H1 (cell line): ENCODE measurements at regions not wholly inside any gene's neighbourhood (a gene's known extent, or its start where the extent isn't known, plus 50 kb on each side); places are given as distances from the start of the nearest gene placed in this dataset.

Source experiments
- CTCF ChIA-PET: fragments of 300-600 bp; sonication (Branson Sonifier 250); formaldehyde crosslinking; loops from one replicate; lab custom pipeline; 2021; ENCODE audit not compliant: partially characterized antibody; lab: Charles Lee
- POLR2A ChIA-PET: fragments of 300-600 bp; sonication (Branson Sonifier 250); formaldehyde crosslinking; loops from one replicate; lab custom pipeline; 2021; ENCODE audit warnings: inconsistent platforms; ENCODE audit not compliant: partially characterized antibody; lab: Charles Lee
- DNase-seq, 2 experiments: peaks; one replicate each; pipeline versions ENCODE4 v3.0.0 to v3.0.0-alpha.2; 2010 to 2022; ENCODE audit warnings: low spot score in 2 of 2, low read depth in 1 of 2, mixed read lengths in 1 of 2
- FAIRE-seq: peaks from 2 replicates; lab custom pipeline; 2011; peaks lifted over from hg19 to GRCh38; lab: Jason Lieb, UNC
- H2AFZ ChIP-seq: 2 replicates; pipeline ENCODE4 v1.8.1; 2012; ENCODE audit warnings: low read length, inconsistent platforms
- H2AK5ac ChIP-seq: 2 replicates; pipeline ENCODE4 v1.6.1; 2013; ENCODE audit warnings: low read depth, low read length
- H2BK120ac ChIP-seq: replicated peaks from 2 replicates; pipeline ENCODE3; 2013; ENCODE audit warnings: low read depth, low read length, inconsistent platforms
- H2BK12ac ChIP-seq: 2 replicates; pipeline ENCODE4 v1.6.1; 2013; ENCODE audit warnings: low read depth, low read length
- H2BK15ac ChIP-seq: 2 replicates; pipeline ENCODE4 v1.6.1; 2013; ENCODE audit warnings: low read length
- H2BK20ac ChIP-seq: 2 replicates; pipeline ENCODE4 v1.6.1; 2013; ENCODE audit warnings: low read length
- H2BK5ac ChIP-seq: 2 replicates; pipeline ENCODE4 v1.6.1; 2013; ENCODE audit warnings: low read depth, low read length
- H3K14ac ChIP-seq: 2 replicates; pipeline ENCODE4 v1.6.1; 2013; ENCODE audit warnings: inconsistent platforms; ENCODE audit not compliant: insufficient read length
- H3K18ac ChIP-seq: 2 replicates; pipeline ENCODE4 v1.6.1; 2013; ENCODE audit warnings: low read length; ENCODE audit errors: extremely low read depth
- H3K23ac ChIP-seq: 2 replicates; pipeline ENCODE4 v1.6.1; 2013; ENCODE audit warnings: inconsistent platforms; ENCODE audit not compliant: insufficient read length
- H3K23me2 ChIP-seq: 2 replicates; pipeline ENCODE4 v1.6.1; 2013; ENCODE audit warnings: low read depth, low read length
- H3K27ac ChIP-seq: 2 replicates; pipeline ENCODE4 v1.6.1; 2011; ENCODE audit warnings: low read depth, low read length, inconsistent platforms
- H3K27me3 ChIP-seq, 4 experiments: replicated peaks in 1 of 4; 1 replicate in 1 of 4; 2 replicates in 3 of 4; pipeline versions ENCODE4 v1.6.1 to v1.8.1; 2011 to 2013; ENCODE audit warnings: low read length in 3 of 4, mild to moderate bottlenecking in 3 of 4, inconsistent platforms in 2 of 4, mixed read lengths in 2 of 4, moderate library complexity in 1 of 4; ENCODE audit not compliant: control insufficient read depth in 3 of 4, insufficient read depth in 3 of 4; ENCODE audit errors: extremely low read depth in 1 of 4
- H3K36me3 ChIP-seq, 4 experiments: 2 replicates each; pipeline versions ENCODE4 v1.6.1 to v1.8.1; 2011 to 2013; ENCODE audit warnings: mild to moderate bottlenecking in 4 of 4, low read length in 3 of 4, moderate library complexity in 2 of 4, control low read depth in 1 of 4, inconsistent platforms in 1 of 4; ENCODE audit not compliant: insufficient read depth in 4 of 4, control insufficient read depth in 2 of 4
- H3K4ac ChIP-seq: replicated peaks from 2 replicates; pipeline ENCODE3; 2013; ENCODE audit warnings: low read length, low read depth, mixed read lengths, inconsistent platforms; ENCODE audit not compliant: insufficient read length
- H3K4me1 ChIP-seq, 4 experiments: replicated peaks in 1 of 4; 1 replicate in 1 of 4; 2 replicates in 3 of 4; pipeline versions ENCODE4 v1.6.1 to v1.8.1; 2011 to 2013; ENCODE audit warnings: low read length in 3 of 4, inconsistent platforms in 2 of 4, mixed read lengths in 1 of 4; ENCODE audit not compliant: insufficient read depth in 4 of 4, control insufficient read depth in 3 of 4
- H3K4me2 ChIP-seq, 2 experiments: 2 replicates each; pipeline versions ENCODE4 v1.6.1 to v1.8.1; 2011 to 2013; ENCODE audit warnings: low read depth in 2 of 2, low read length in 2 of 2, control low read depth in 1 of 2, inconsistent platforms in 1 of 2, mild to moderate bottlenecking in 1 of 2; ENCODE audit not compliant: insufficient read depth in 1 of 2
- H3K4me3 ChIP-seq, 4 experiments: fragments of 200-600, 300-600 bp in 1 of 4; sonication (generic), shearing (Covaris generic), sonication (Bioruptor Twin) in 1 of 4; 2 replicates each; pipeline versions ENCODE4 v1.5.1 to v1.8.1; 2011 to 2016; ENCODE audit warnings: low read length in 4 of 4, low read depth in 3 of 4, control low read depth in 2 of 4, inconsistent platforms in 2 of 4, mild to moderate bottlenecking in 2 of 4, mixed read lengths in 1 of 4, moderate library complexity in 1 of 4; ENCODE audit not compliant: insufficient read depth in 2 of 4; ENCODE audit errors: extremely low read depth in 1 of 4
- H3K56ac ChIP-seq: replicated peaks from 2 replicates; pipeline ENCODE3; 2013; ENCODE audit warnings: low read depth, mild to moderate bottlenecking, mixed read lengths, low read length, inconsistent platforms; ENCODE audit not compliant: insufficient read length
- H3K79me1 ChIP-seq: 2 replicates; pipeline ENCODE4 v1.6.1; 2013; ENCODE audit warnings: low read depth, low read length, control low read depth
- H3K79me2 ChIP-seq, 2 experiments: 2 replicates each; pipeline versions ENCODE4 v1.6.1 to v1.8.1; 2012 to 2013; ENCODE audit warnings: low read length in 2 of 2, mild to moderate bottlenecking in 2 of 2, inconsistent platforms in 1 of 2; ENCODE audit not compliant: insufficient read depth in 2 of 2, control insufficient read depth in 1 of 2
- H3K9ac ChIP-seq, 4 experiments: replicated peaks in 1 of 4; 1 replicate in 1 of 4; 2 replicates in 3 of 4; pipeline versions ENCODE4 v1.6.1 to v1.8.1; 2011 to 2013; ENCODE audit warnings: low read depth in 3 of 4, low read length in 3 of 4, control low read depth in 2 of 4, mild to moderate bottlenecking in 2 of 4, moderate library complexity in 2 of 4, inconsistent platforms in 1 of 4; ENCODE audit errors: extremely low read depth in 1 of 4
- H3K9me3 ChIP-seq, 2 experiments: 2 replicates each; pipeline versions ENCODE4 v1.6.1 to v1.8.1; 2012 to 2013; ENCODE audit warnings: mild to moderate bottlenecking in 2 of 2, moderate library complexity in 2 of 2, control low read depth in 1 of 2, inconsistent platforms in 1 of 2, low read depth in 1 of 2, low read length in 1 of 2, mixed read lengths in 1 of 2; ENCODE audit not compliant: insufficient read depth in 2 of 2
- H4K20me1 ChIP-seq, 2 experiments: replicated peaks in 1 of 2; 2 replicates each; pipeline versions ENCODE3 to v1.8.1; 2011 to 2013; ENCODE audit warnings: inconsistent platforms in 2 of 2, low read length in 2 of 2, mild to moderate bottlenecking in 1 of 2; ENCODE audit not compliant: insufficient read depth in 2 of 2, control insufficient read depth in 1 of 2
- H4K5ac ChIP-seq: 2 replicates; pipeline ENCODE4 v1.6.1; 2013; ENCODE audit warnings: low read length, low read depth, mixed read lengths, inconsistent platforms; ENCODE audit not compliant: insufficient read length
- H4K8ac ChIP-seq: 2 replicates; pipeline ENCODE4 v1.8.0; 2013; ENCODE audit warnings: mild to moderate bottlenecking, moderate library complexity, low read length, inconsistent platforms; ENCODE audit not compliant: insufficient read depth; ENCODE audit errors: extremely low read depth
- H4K91ac ChIP-seq: replicated peaks from 2 replicates; pipeline ENCODE3; 2013; ENCODE audit warnings: low read length, mixed read lengths, inconsistent platforms; ENCODE audit not compliant: insufficient read length
- BCL11A ChIP-seq, 2 experiments: IDR thresholded peaks; one replicate each; pipeline ENCODE4 v1.6.1; 2011; ENCODE audit warnings: low read depth in 2 of 2, low read length in 2 of 2, mild to moderate bottlenecking in 2 of 2
- CHD1 ChIP-seq: IDR thresholded peaks from 2 replicates; pipeline ENCODE4 v1.6.1; 2012; ENCODE audit warnings: low read depth, low read length, improper control_type of control experiment
- CREB1 ChIP-seq: IDR thresholded peaks from 2 replicates; pipeline ENCODE4 v1.6.1; 2012; ENCODE audit warnings: inconsistent platforms
- E2F6 ChIP-seq: IDR thresholded peaks from 2 replicates; pipeline ENCODE4 v1.6.1; 2012; ENCODE audit warnings: inconsistent platforms
- EGR1 ChIP-seq: IDR thresholded peaks from 2 replicates; pipeline ENCODE4 v1.6.1; 2011; ENCODE audit warnings: low read depth, low read length, borderline replicate concordance
- HDAC6 ChIP-seq: IDR thresholded peaks from one replicate; pipeline ENCODE4 v1.7.1; 2012; ENCODE audit warnings: low read depth, mild to moderate bottlenecking, inconsistent platforms, low read length, moderate library complexity
- MAX ChIP-seq: IDR thresholded peaks from 2 replicates; pipeline ENCODE4 v1.6.1; 2012; ENCODE audit warnings: inconsistent platforms
- POU5F1 ChIP-seq: IDR thresholded peaks from 2 replicates; pipeline ENCODE4 v1.6.1; 2011; ENCODE audit warnings: low read depth, mild to moderate bottlenecking, low read length, moderate library complexity
- RBBP5 ChIP-seq: IDR thresholded peaks from 2 replicates; pipeline ENCODE4 v1.7.1; 2012; ENCODE audit warnings: low read depth, mild to moderate bottlenecking, inconsistent platforms, low read length, moderate library complexity, borderline replicate concordance
- SP2 ChIP-seq: IDR thresholded peaks from 2 replicates; pipeline ENCODE4 v1.6.1; 2012; ENCODE audit warnings: mild to moderate bottlenecking, low read length, inconsistent platforms
- SUZ12 ChIP-seq: fragments of 200-600 bp; sonication (generic); IDR thresholded peaks from 2 replicates; pipeline ENCODE4 v1.6.1; 2012; ENCODE audit warnings: mild to moderate bottlenecking, inconsistent platforms, low read length, moderate library complexity, mixed read lengths
- TBP ChIP-seq: IDR thresholded peaks from 2 replicates; pipeline ENCODE4 v1.6.1; 2011; ENCODE audit warnings: low read depth, low read length, improper control_type of control experiment
- WGBS, 2 experiments: shearing (Covaris generic) in 1 of 2; methylation state at CpG; one replicate each; pipeline versions ENCODE4 v1.1.6 to v1.1.7; 2013 to 2015; ENCODE audit warnings: low lambda C conversion rate in 2 of 2, mixed read lengths in 2 of 2, inconsistent platforms in 1 of 2, low coverage in 1 of 2, missing lambda C conversion rate in 1 of 2; ENCODE audit not compliant: insufficient replicate concordance in 2 of 2, insufficient coverage in 1 of 2, insufficient read length in 1 of 2; ENCODE audit errors: extremely low coverage in 1 of 2, missing lambda C conversion rate in 1 of 2; 5-methylcytosine and 5-hydroxymethylcytosine counted together

GRCh38 chr5:112686675-112687074, 51.0 kb upstream of the APC start:
- H4K5ac ChIP-seq: no peak overlapping the region
- DNase-seq: no peak
- peaks cover 0 to 1% (median 0%) of the 10 kb centered on the region in 4 experiments; a peak in 2 of 7 replicates for H3K27me3 ChIP-seq
- no peaks in the 10 kb centered on the region for H3K23me2 ChIP-seq
- H3K9me3 ChIP-seq: peaks cover 0 to 4% of the 10 kb centered on the region in 2 experiments; a peak in 1 of 4 replicates
- no peak overlapping the region for H3K23ac ChIP-seq
- H4K91ac ChIP-seq: no peak overlapping the region
- H2BK5ac ChIP-seq: no peak overlapping the region
- H3K27ac ChIP-seq: no peak overlapping the region
- H2AFZ ChIP-seq: peak overlapping the region; percentile 46; the same call in 1 of the 2 replicates
- no peak overlapping the region for H3K4me2 ChIP-seq
- H3K79me2 ChIP-seq: no peaks in the 10 kb centered on the region
- H4K20me1 ChIP-seq: no peaks in the 10 kb centered on the region
- H3K36me3 ChIP-seq: no peaks in the 10 kb centered on the region
- ChIA-PET CTCF (interaction anchor here (0.7 to 8.9 kb wide), 3 partner anchors 71 to 236 kb away, joined by 3 to 111 read pairs (median 61); no protein-coding TSS in a partner anchor), POLR2A (no interaction called here)
- H2BK20ac ChIP-seq: no peak overlapping the region
- no peak overlapping the region for H3K56ac ChIP-seq
- H3K4me1 ChIP-seq: peaks cover 0 to 4% (median 0%) of the 10 kb centered on the region in 4 experiments; a peak in 2 of 7 replicates
- TF ChIP-seq TBP (no peak), E2F6 (no peak), CHD1 (no peak), SUZ12 (no peak), BCL11A (IDR thresholded peaks at IDR 0.05; ENCODE audit: low read depth in 2 of 2, low read length in 2 of 2) (no peak), HDAC6 (no peak), SP2 (no peak), RBBP5 (no peak), POU5F1 (no peak), CREB1 (no peak), MAX (no peak), EGR1 (no peak)
- no peak overlapping the region for H2BK15ac ChIP-seq
- H3K4ac ChIP-seq: no peak overlapping the region
- no peak overlapping the region for H3K14ac ChIP-seq
- H3K9ac ChIP-seq: no peak overlapping the region
- no peak overlapping the region; the same call in 1 of the 2 replicates for H2BK12ac ChIP-seq
- H4K8ac ChIP-seq: no peak overlapping the region
- no peak overlapping the region; the same call in 1 of the 2 replicates for H3K18ac ChIP-seq
- H3K79me1 ChIP-seq: no peaks in the 10 kb centered on the region
- 86% methylated on average over 2 of the region's 2 CpGs; no CpG with 5 or more reads in 1 of the 2 experiments for WGBS, 2 experiments
- no peak overlapping the region for H2AK5ac ChIP-seq
- no peak for FAIRE-seq
- no peak overlapping the region for H2BK120ac ChIP-seq
- H3K4me3 ChIP-seq: no peak overlapping the region
